Gastrocnemius medialis (tissue), 4 donors: ENCODE measurements at regions not wholly inside any gene's neighbourhood (a gene's known extent, or its start where the extent isn't known, plus 50 kb on each side); places are given as distances from the start of the nearest gene placed in this dataset.

ENCODE experiments used
- POLR2A ChIP-seq, 2 donors: fragments of 450-650 bp; IDR thresholded peaks; one replicate each; pipeline ENCODE4 v1.6.1; 2017; ENCODE audit warnings: antibody characterized with exemption in 2 of 2, mild to moderate bottlenecking in 2 of 2, moderate library complexity in 2 of 2
- TF ChIP-seq, protein P1 (sequence below), 5 experiments: fragments of 450-650 bp in 3 of 5; fragments of 200-600 bp in 2 of 5; sonication (generic) in 2 of 5; IDR thresholded peaks in 4 of 5; conservative IDR thresholded peaks in 1 of 5; 1 replicate in 4 of 5; 2 replicates in 1 of 5; pipeline ENCODE4 v1.5.1; 2016 to 2019; ENCODE audit warnings: antibody characterized with exemption in 5 of 5, mild to moderate bottlenecking in 3 of 5, moderate library complexity in 3 of 5

DNA sequence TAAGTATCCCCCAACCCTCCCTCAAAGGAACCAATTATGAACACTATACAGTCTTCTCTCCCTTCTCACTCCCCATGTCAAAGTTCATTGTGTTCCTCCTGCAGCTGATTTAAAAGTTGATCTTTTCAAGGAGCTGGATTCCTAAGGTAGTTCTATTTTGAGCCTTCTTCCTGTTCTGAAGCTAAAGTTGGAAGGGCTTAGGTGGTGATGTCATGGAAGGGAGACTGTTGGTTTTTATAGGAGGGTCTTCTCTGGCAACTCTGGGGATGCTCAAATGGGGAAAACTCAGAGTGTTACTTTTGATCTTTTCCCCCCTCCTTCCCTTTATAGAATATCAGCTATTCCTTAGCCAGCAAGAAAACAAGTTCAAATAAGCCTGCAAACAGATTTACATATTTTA, 83.0 kb upstream of the AK4 start:
- no peak for TF ChIP-seq POLR2A (IDR thresholded peaks at IDR 0.05)
- TF ChIP-seq, protein P1, sequence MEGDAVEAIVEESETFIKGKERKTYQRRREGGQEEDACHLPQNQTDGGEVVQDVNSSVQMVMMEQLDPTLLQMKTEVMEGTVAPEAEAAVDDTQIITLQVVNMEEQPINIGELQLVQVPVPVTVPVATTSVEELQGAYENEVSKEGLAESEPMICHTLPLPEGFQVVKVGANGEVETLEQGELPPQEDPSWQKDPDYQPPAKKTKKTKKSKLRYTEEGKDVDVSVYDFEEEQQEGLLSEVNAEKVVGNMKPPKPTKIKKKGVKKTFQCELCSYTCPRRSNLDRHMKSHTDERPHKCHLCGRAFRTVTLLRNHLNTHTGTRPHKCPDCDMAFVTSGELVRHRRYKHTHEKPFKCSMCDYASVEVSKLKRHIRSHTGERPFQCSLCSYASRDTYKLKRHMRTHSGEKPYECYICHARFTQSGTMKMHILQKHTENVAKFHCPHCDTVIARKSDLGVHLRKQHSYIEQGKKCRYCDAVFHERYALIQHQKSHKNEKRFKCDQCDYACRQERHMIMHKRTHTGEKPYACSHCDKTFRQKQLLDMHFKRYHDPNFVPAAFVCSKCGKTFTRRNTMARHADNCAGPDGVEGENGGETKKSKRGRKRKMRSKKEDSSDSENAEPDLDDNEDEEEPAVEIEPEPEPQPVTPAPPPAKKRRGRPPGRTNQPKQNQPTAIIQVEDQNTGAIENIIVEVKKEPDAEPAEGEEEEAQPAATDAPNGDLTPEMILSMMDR (IDR thresholded peaks at IDR 0.05 in 4 of 5, conservative IDR thresholded peaks at IDR 0.05 in 1 of 5): no peak
